ENCODE measurements at regions not wholly inside any gene's neighbourhood (a gene's known extent, or its start where the extent isn't known, plus 50 kb on each side); places are given as distances from the start of the nearest gene placed in this dataset.

GRCh38 chr2:58664523-58665151 lies 423.5 kb upstream of the FANCL start:
- H3K4me3 ChIP-seq: no peak overlapping the region
- no peaks in the 10 kb centered on the region for H3K9me3 ChIP-seq
- H3K27ac ChIP-seq: no peak overlapping the region
- TF ChIP-seq CTCF (IDR thresholded peaks at IDR 0.05) (no peak), POLR2A (IDR thresholded peaks at IDR 0.05) (no peak)
- H3K4me1 ChIP-seq: no peaks in the 10 kb centered on the region
- DNase-seq: no peak
- H3K27me3 ChIP-seq: no peaks in the 10 kb centered on the region
- H3K36me3 ChIP-seq: no peaks in the 10 kb centered on the region

DNA sequence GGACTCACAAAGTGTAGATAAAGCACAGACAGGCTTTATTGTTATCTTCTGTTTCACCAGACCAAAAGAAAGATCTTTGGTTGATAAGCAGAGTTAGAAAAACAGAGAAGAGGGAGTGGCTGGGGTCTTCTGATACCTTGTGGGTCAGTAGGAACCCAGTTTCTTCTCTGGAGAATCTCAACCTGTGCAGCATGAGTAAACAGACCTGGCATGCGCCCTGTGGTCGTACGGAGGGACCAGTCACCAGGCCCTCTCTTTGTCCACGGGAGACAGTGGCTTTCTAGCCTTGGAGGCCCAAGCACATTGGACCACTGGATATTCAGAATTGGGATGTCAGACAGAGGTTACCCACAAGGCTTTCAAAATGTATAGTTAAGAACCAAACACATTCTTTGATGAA lies 418.9 kb upstream of the FANCL start:
- H3K4me3 ChIP-seq: no peak overlapping the region
- H3K4me1 ChIP-seq: no peaks in the 10 kb centered on the region
- H3K27me3 ChIP-seq: no peaks in the 10 kb centered on the region
- DNase-seq: no peak
- TF ChIP-seq CTCF (IDR thresholded peaks at IDR 0.05) (no peak), POLR2A (IDR thresholded peaks at IDR 0.05) (no peak)
- H3K27ac ChIP-seq: no peak overlapping the region
- no peaks in the 10 kb centered on the region for H3K36me3 ChIP-seq
- no peaks in the 10 kb centered on the region for H3K9me3 ChIP-seq

DNA sequence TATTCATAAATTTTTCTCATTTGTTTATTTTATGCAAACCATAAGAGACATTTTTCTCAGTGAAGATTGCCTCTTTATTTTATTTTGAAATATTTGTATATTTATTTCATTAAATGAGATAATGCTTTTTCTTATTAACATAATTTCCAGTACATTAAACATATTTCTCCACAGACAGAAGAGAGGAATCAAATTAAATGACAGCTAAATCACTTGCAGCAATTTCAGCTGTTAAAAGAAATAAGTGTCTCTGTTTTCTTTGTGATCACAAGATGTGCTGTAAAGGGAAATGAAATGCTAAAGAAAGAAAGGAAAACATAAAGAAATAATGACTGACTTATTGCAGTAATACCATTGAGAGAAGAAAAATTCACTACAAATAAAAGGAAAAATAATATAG lies 414.0 kb upstream of the FANCL start:
- Histone ChIP-seq H3K27ac (no peak overlapping the region), H3K4me1 (no peaks in the 10 kb centered on the region), H3K36me3 (no peaks in the 10 kb centered on the region), H3K4me3 (no peak overlapping the region), H3K9me3 (no peaks in the 10 kb centered on the region), H3K27me3 (no peaks in the 10 kb centered on the region)
- no peak for DNase-seq
- TF ChIP-seq POLR2A (IDR thresholded peaks at IDR 0.05) (no peak), CTCF (IDR thresholded peaks at IDR 0.05) (no peak)

DNA sequence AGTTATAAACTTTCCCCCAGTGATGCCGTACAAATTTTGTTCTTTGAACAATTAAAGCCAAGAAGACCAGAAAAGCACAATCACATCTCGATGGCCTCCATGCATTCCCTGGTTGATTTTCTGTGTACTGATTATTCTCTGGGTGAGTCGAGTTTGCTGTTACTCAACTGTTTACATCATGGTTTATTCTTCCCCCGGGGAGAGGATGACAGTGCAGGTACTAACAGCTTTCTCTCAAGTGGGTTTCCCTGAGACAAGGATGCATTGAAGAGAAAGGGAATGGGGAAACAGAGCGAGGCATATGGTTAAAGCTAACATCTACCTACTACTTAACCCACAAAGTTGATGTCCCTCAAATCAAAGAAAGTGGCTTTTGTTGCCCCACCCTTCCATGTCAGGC lies 410.8 kb upstream of the FANCL start:
- Histone ChIP-seq H3K9me3 (no peaks in the 10 kb centered on the region), H3K4me3 (no peak overlapping the region), H3K4me1 (no peaks in the 10 kb centered on the region), H3K36me3 (no peaks in the 10 kb centered on the region), H3K27me3 (no peaks in the 10 kb centered on the region), H3K27ac (no peak overlapping the region)
- TF ChIP-seq CTCF (IDR thresholded peaks at IDR 0.05) (no peak), POLR2A (IDR thresholded peaks at IDR 0.05) (no peak)
- DNase-seq: no peak

GRCh38 chr2:58650781-58651180 lies 409.7 kb upstream of the FANCL start:
- H3K4me3 ChIP-seq: no peak overlapping the region
- no peaks in the 10 kb centered on the region for H3K27me3 ChIP-seq
- H3K36me3 ChIP-seq: no peaks in the 10 kb centered on the region
- no peaks in the 10 kb centered on the region for H3K4me1 ChIP-seq
- TF ChIP-seq POLR2A (IDR thresholded peaks at IDR 0.05) (no peak), CTCF (IDR thresholded peaks at IDR 0.05) (no peak)
- no peak overlapping the region for H3K27ac ChIP-seq
- no peak for DNase-seq
- H3K9me3 ChIP-seq: no peaks in the 10 kb centered on the region

GRCh38 chr2:58649756-58650155 lies 408.6 kb upstream of the FANCL start:
- H3K27ac ChIP-seq: no peak overlapping the region
- TF ChIP-seq CTCF (IDR thresholded peaks at IDR 0.05): no peak
- TF ChIP-seq POLR2A (IDR thresholded peaks at IDR 0.05): no peak
- no peaks in the 10 kb centered on the region for H3K4me1 ChIP-seq
- DNase-seq: no peak
- no peak overlapping the region for H3K4me3 ChIP-seq
- H3K9me3 ChIP-seq: no peaks in the 10 kb centered on the region
- H3K36me3 ChIP-seq: no peaks in the 10 kb centered on the region
- no peaks in the 10 kb centered on the region for H3K27me3 ChIP-seq

Measured in Peyer's patch (tissue), 4 donors.